DMS 273 (cell line): ENCODE measurements at regions not wholly inside any gene's neighbourhood (a gene's known extent, or its start where the extent isn't known, plus 50 kb on each side); places are given as distances from the start of the nearest gene placed in this dataset.

Experiments used
- DNase-seq: peaks from one replicate; lab custom pipeline; 2025; ENCODE audit not compliant: unreplicated experiment; lab: John Stamatoyannopoulos, UW

- DNase-seq: peak; percentile 83
Measured at GRCh38 chr7:25619963-25620799, 391.9 kb upstream of the NPVF start.

- no peak for DNase-seq
Measured at GRCh38 chr7:25621993-25622392, 393.7 kb upstream of the NPVF start.

GRCh38 chr7:25622695-25623094 lies 394.4 kb upstream of the NPVF start:
- no peak for DNase-seq

- no peak for DNase-seq
Measured at GRCh38 chr7:25624051-25624450, 395.8 kb upstream of the NPVF start.

- DNase-seq: no peak
Measured at GRCh38 chr7:25624833-25625232, 396.5 kb upstream of the NPVF start.

- no peak for DNase-seq
Measured at GRCh38 chr7:25625306-25625992, 397.2 kb upstream of the NPVF start.

GRCh38 chr7:25626451-25627131 lies 398.3 kb upstream of the NPVF start:
- DNase-seq: no peak

GRCh38 chr7:25628446-25628845 lies 400.2 kb upstream of the NPVF start:
- DNase-seq: no peak

- no peak for DNase-seq
Measured at GRCh38 chr7:25632616-25633015, 404.3 kb upstream of the NPVF start.

GRCh38 chr7:25633426-25634036 lies 405.2 kb upstream of the NPVF start:
- DNase-seq: peak; percentile 51

GRCh38 chr7:25636168-25636567 lies 407.9 kb upstream of the NPVF start:
- no peak for DNase-seq

GRCh38 chr7:25636871-25637283 lies 408.6 kb upstream of the NPVF start:
- DNase-seq: peak; percentile 78

GRCh38 chr7:25638068-25638467 lies 409.8 kb upstream of the NPVF start:
- peak; percentile 27 for DNase-seq

- no peak for DNase-seq
Measured at GRCh38 chr7:25638590-25639244, 410.4 kb upstream of the NPVF start.

- no peak for DNase-seq
Measured at GRCh38 chr7:25642849-25643248, 414.6 kb upstream of the NPVF start.

GRCh38 chr7:25643286-25643685 lies 415.0 kb upstream of the NPVF start:
- no peak for DNase-seq

GRCh38 chr7:25643770-25644394 lies 415.6 kb upstream of the NPVF start:
- no peak for DNase-seq

- DNase-seq: no peak
Measured at GRCh38 chr7:25646726-25647413, 418.6 kb upstream of the NPVF start.

- DNase-seq: no peak
Measured at GRCh38 chr7:25647872-25648271, 419.6 kb upstream of the NPVF start.

GRCh38 chr7:25652366-25652765 lies 424.1 kb upstream of the NPVF start:
- no peak for DNase-seq
